HEK293T (cell line): ENCODE measurements at regions not wholly inside any gene's neighbourhood (a gene's known extent, or its start where the extent isn't known, plus 50 kb on each side); places are given as distances from the start of the nearest gene placed in this dataset.

Source experiments
- FOXK2 ChIP-seq: fragments of 450-650 bp; IDR thresholded peaks from 2 replicates; pipeline ENCODE4 v1.6.1; 2016; ENCODE audit warnings: mild to moderate bottlenecking
- HDGF ChIP-seq: fragments of 450-650 bp; IDR thresholded peaks from 2 replicates; pipeline ENCODE4 v1.6.1; 2017; ENCODE audit warnings: antibody characterized with exemption, borderline replicate concordance
- NFRKB ChIP-seq: fragments of 450-650 bp; IDR thresholded peaks from 2 replicates; pipeline ENCODE4 v1.6.1; 2016; ENCODE audit warnings: mild to moderate bottlenecking, moderate library complexity
- SP1 ChIP-seq: fragments of 450-650 bp; IDR thresholded peaks from 2 replicates; pipeline ENCODE4 v1.6.1; 2017

DNA sequence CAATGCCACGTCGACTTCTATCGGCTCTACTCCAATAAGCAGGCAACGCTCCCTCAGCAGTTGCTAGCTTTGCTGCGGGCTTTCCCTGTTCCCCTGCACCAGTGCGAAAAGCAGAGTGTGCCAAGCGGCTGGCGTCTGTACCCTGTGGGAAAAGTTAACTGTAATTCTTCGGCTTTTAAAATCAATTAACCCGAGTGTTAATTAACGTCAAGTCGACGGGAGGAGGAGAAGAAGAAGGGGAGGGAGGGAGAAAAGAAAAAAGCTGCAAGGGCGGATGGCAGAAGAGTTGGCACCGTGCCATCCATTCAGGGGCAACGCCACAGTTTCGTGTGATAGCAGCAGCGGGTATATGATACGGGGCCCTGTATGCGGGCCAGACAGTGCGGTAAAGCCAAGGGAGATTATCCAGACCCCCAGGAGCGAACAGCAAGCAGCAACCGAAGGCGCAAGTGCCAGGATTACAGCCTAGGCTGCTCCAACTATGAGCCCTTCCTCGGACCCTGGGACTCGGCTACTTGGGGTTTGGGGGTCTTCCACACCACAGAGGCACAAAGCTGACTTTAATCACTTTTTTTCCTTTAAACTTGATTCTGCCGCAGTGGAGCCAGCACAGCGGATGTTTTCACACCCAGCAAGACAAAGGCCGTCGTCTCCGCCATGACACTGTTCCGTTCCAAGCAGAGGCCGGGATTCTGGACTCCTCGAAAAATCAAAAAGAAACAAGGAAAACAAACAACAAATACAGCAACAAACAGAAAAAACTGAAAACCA, 253.8 kb upstream of the PMFBP1 start:
- TF ChIP-seq SP1 (no peak), NFRKB (no peak), HDGF (no peak), FOXK2 (no peak)
